Right lobe of liver (tissue), 1 donor: ENCODE measurements at regions not wholly inside any gene's neighbourhood (a gene's known extent, or its start where the extent isn't known, plus 50 kb on each side); places are given as distances from the start of the nearest gene placed in this dataset.

ENCODE experiments used
- small RNA-seq, 2 experiments: library from RNA; depleted of rRNA; stranded (forward); fragments of <200 nt; gene quantifications; one replicate each; pipeline ENCODE3, GENCODE V24; 2016

Small RNA genes in the stretch of these regions (small RNA-seq; reads per million reads assigned to genes)
- 0 reads per million in 2 experiments for gene AC068135.1
- 0 reads per million in 2 experiments for gene AC074290.1
- 0 reads per million in 2 experiments for gene RF00017
- 0 reads per million in 2 experiments for gene RF00273
- gene RNU6-169P = 0 reads per million in 2 experiments
